Fibroblast of pulmonary artery (primary cell): ENCODE measurements at regions not wholly inside any gene's neighbourhood (a gene's known extent, or its start where the extent isn't known, plus 50 kb on each side); places are given as distances from the start of the nearest gene placed in this dataset.
"Not testable (repeated sequence)": the region's sequence is repeated elsewhere in the genome, so short reads cannot be mapped to it uniquely, and the experiment has no call there.

Source experiments
- DNase-seq: peaks from one replicate; pipeline ENCODE4 v3.0.0-alpha.2; 2010; ENCODE audit warnings: low read depth
- H3K4me3 ChIP-seq: replicated peaks from 2 replicates; pipeline ENCODE4 v1.5.1; 2011; ENCODE audit warnings: low read depth, mild to moderate bottlenecking, control low read depth, low read length, moderate library complexity
- CTCF ChIP-seq: IDR thresholded peaks from 2 replicates; pipeline ENCODE4 v1.5.1; 2011; ENCODE audit warnings: mild to moderate bottlenecking, control low read depth, low read length, inconsistent platforms; ENCODE audit errors: missing control alignments

- DNase-seq = no peak
- no peak overlapping the region for H3K4me3 ChIP-seq
- TF ChIP-seq CTCF = no peak
These were observed 798.3 kb upstream of the SLC35B3 start for GRCh38 chr6:9233686-9234085.

GRCh38 chr6:9233226-9233625, 797.9 kb upstream of the SLC35B3 start:
- H3K4me3 ChIP-seq = no peak overlapping the region
- DNase-seq = no peak
- TF ChIP-seq CTCF = no peak

- TF ChIP-seq CTCF = no peak
- H3K4me3 ChIP-seq = no peak overlapping the region
- DNase-seq = peak; percentile 57
These were observed 790.1 kb upstream of the SLC35B3 start for GRCh38 chr6:9225441-9225871.

- no peak overlapping the region for H3K4me3 ChIP-seq
- DNase-seq = peak; percentile 5
- TF ChIP-seq CTCF = no peak
These were observed 789.2 kb upstream of the SLC35B3 start for GRCh38 chr6:9224539-9224938.

- H3K4me3 ChIP-seq, DNase-seq: not testable (repeated sequence)
These were observed 778.4 kb upstream of the SLC35B3 start for GRCh38 chr6:9213717-9214116.

- no peak for DNase-seq
- no peak for TF ChIP-seq CTCF
- no peak overlapping the region for H3K4me3 ChIP-seq
These were observed 773.6 kb upstream of the SLC35B3 start for GRCh38 chr6:9208966-9209365.

GRCh38 chr6:9205645-9206044, 770.3 kb upstream of the SLC35B3 start:
- TF ChIP-seq CTCF = no peak
- no peak for DNase-seq
- H3K4me3 ChIP-seq = no peak overlapping the region

GRCh38 chr6:9204171-9204570, 768.8 kb upstream of the SLC35B3 start:
- no peak for TF ChIP-seq CTCF
- DNase-seq = peak; percentile 62
- no peak overlapping the region for H3K4me3 ChIP-seq
